ENCODE measurements at regions not wholly inside any gene's neighbourhood (a gene's known extent, or its start where the extent isn't known, plus 50 kb on each side); places are given as distances from the start of the nearest gene placed in this dataset.

- Mint-ChIP-seq H3K36me3 (ENCODE audit: low read depth) (peaks cover 10% of the 10 kb centered on the region), H3K27me3 (ENCODE audit: insufficient read depth) (no peaks in the 10 kb centered on the region), H3K9me3 (peaks cover 14% of the 10 kb centered on the region), H3K4me1 (peaks cover 26% of the 10 kb centered on the region), H3K4me3 (no peak overlapping the region), H3K27ac (no peak overlapping the region)
- Histone ChIP-seq H3K9me3 (ENCODE audit: control insufficient read depth, low read length) (peaks cover 18% of the 10 kb centered on the region), H3K4me1 (ENCODE audit: control insufficient read depth, insufficient read depth, low read length) (peaks cover 15% of the 10 kb centered on the region), H3K27ac (ENCODE audit: low read depth, low read length) (peak overlapping the region; percentile 76), H3K4me3 (ENCODE audit: low read length) (peak overlapping the region; percentile 34), H3K36me3 (ENCODE audit: control insufficient read depth, insufficient read depth, low read length) (no peaks in the 10 kb centered on the region), H3K9ac (ENCODE audit: extremely low read depth, low read length, poor library complexity, severe bottlenecking) (peak overlapping the region; percentile 24), H3K27me3 (ENCODE audit: control insufficient read depth, insufficient read depth, low read length, poor library complexity, severe bottlenecking) (no peaks in the 10 kb centered on the region)
- 87 to 100% methylated on average over 1 to 7 of the region's 7 CpGs for WGBS, 2 experiments (ENCODE audit: insufficient coverage in 1 of 2, insufficient read length in 1 of 2)
- DNase-seq: no peak
- peak; percentile 27 for TF ChIP-seq CTCF (conservative IDR thresholded peaks at IDR 0.05)
Observed at GRCh38 chr3:18135060-18135814, 289.9 kb downstream of the SATB1 start.

GRCh38 chr3:18134386-18135059 lies 290.6 kb downstream of the SATB1 start:
- peaks cover 14% of the 10 kb centered on the region for H3K9me3 Mint-ChIP-seq
- H3K27ac ChIP-seq (ENCODE audit: low read depth, low read length): peak overlapping the region; percentile 76
- no peak overlapping the region for H3K4me3 Mint-ChIP-seq
- no peak for TF ChIP-seq CTCF (conservative IDR thresholded peaks at IDR 0.05)
- H3K4me1 Mint-ChIP-seq: peaks cover 19% of the 10 kb centered on the region
- no peaks in the 10 kb centered on the region for H3K36me3 ChIP-seq (ENCODE audit: control insufficient read depth, insufficient read depth, low read length)
- no peak overlapping the region for H3K27ac Mint-ChIP-seq
- no peak overlapping the region for H3K4me3 ChIP-seq (ENCODE audit: low read length)
- no peaks in the 10 kb centered on the region for H3K27me3 Mint-ChIP-seq (ENCODE audit: insufficient read depth)
- H3K4me1 ChIP-seq (ENCODE audit: control insufficient read depth, insufficient read depth, low read length): peaks cover 9% of the 10 kb centered on the region
- 80 to 100% methylated on average over 1 to 2 of the region's 2 CpGs for WGBS, 2 experiments (ENCODE audit: insufficient coverage in 1 of 2, insufficient read length in 1 of 2)
- H3K9me3 ChIP-seq (ENCODE audit: control insufficient read depth, low read length): peaks cover 18% of the 10 kb centered on the region
- H3K9ac ChIP-seq (ENCODE audit: extremely low read depth, low read length, poor library complexity, severe bottlenecking): no peak overlapping the region
- no peaks in the 10 kb centered on the region for H3K27me3 ChIP-seq (ENCODE audit: control insufficient read depth, insufficient read depth, low read length, poor library complexity, severe bottlenecking)
- DNase-seq: no peak
- H3K36me3 Mint-ChIP-seq (ENCODE audit: low read depth): peaks cover 10% of the 10 kb centered on the region

GRCh38 chr3:18132991-18133390 lies 292.1 kb downstream of the SATB1 start:
- Histone ChIP-seq H3K36me3 (ENCODE audit: control insufficient read depth, insufficient read depth, low read length) (no peaks in the 10 kb centered on the region), H3K4me3 (ENCODE audit: low read length) (no peak overlapping the region), H3K9ac (ENCODE audit: extremely low read depth, low read length, poor library complexity, severe bottlenecking) (no peak overlapping the region), H3K4me1 (ENCODE audit: control insufficient read depth, insufficient read depth, low read length) (peaks cover 6% of the 10 kb centered on the region), H3K9me3 (ENCODE audit: control insufficient read depth, low read length) (peaks cover 18% of the 10 kb centered on the region), H3K27ac (ENCODE audit: low read depth, low read length) (no peak overlapping the region), H3K27me3 (ENCODE audit: control insufficient read depth, insufficient read depth, low read length, poor library complexity, severe bottlenecking) (no peaks in the 10 kb centered on the region)
- H3K9me3 Mint-ChIP-seq: peaks cover 14% of the 10 kb centered on the region
- no peak for DNase-seq
- peaks cover 23% of the 10 kb centered on the region for H3K4me1 Mint-ChIP-seq
- TF ChIP-seq CTCF (conservative IDR thresholded peaks at IDR 0.05): no peak
- H3K4me3 Mint-ChIP-seq: no peak overlapping the region
- H3K36me3 Mint-ChIP-seq (ENCODE audit: low read depth): peaks cover 10% of the 10 kb centered on the region
- no peaks in the 10 kb centered on the region for H3K27me3 Mint-ChIP-seq (ENCODE audit: insufficient read depth)
- no peak overlapping the region for H3K27ac Mint-ChIP-seq

Measured in endodermal cell (in vitro differentiated cells).